NCI-H1417 (cell line): ENCODE measurements at regions not wholly inside any gene's neighbourhood (a gene's known extent, or its start where the extent isn't known, plus 50 kb on each side); places are given as distances from the start of the nearest gene placed in this dataset.
"Not testable (repeated sequence)": the region's sequence is repeated elsewhere in the genome, so short reads cannot be mapped to it uniquely, and the experiment has no call there.

Source experiments
- DNase-seq, 3 experiments: peaks; one replicate each; lab custom pipeline; 2025; lab: John Stamatoyannopoulos, UW

- no peak for DNase-seq
Observed at GRCh38 chr2:17460371-17461086, 57.7 kb downstream of the RAD51AP2 start.

DNA sequence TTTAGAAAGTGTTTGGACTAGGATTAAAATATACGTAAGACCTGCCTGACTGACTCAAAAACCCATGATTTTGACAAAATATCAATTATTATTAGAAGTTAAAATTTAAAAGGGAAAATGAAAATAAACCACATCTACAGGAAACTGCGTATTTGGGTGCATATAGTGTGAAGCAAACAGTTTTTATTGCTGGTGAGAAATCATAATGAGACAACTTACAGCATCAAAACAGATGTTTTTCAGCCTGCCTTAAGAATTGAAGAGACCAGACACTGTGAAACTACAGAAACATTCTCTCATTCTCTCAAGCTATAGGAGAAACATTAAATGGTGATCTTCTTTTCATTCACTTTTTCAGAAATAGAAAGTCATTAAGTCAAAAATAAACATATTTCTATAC lies 62.9 kb downstream of the RAD51AP2 start:
- no peak for DNase-seq

GRCh38 chr2:17446191-17446590 lies 72.0 kb downstream of the RAD51AP2 start:
- not testable (repeated sequence) for DNase-seq

DNA sequence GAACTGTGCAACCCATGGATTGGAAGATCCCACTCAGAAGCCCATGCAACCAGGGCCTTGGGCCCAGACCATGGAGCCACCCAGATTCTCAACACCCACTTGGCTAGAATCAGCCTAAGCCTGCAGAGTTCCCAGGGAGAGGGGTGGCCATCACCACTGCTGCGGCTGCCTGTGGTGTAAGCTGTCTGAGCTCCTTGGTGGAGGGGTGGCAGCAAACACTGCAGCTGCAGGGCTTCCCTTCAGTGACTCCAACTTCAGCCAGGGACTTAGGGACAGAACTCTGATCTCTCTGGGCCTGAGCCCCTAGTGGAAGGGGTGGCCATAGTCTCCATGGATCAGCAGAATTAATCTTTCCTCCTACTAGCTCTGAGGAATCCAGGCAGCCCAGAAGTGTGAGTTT lies 72.5 kb downstream of the RAD51AP2 start:
- DNase-seq = no peak

DNA sequence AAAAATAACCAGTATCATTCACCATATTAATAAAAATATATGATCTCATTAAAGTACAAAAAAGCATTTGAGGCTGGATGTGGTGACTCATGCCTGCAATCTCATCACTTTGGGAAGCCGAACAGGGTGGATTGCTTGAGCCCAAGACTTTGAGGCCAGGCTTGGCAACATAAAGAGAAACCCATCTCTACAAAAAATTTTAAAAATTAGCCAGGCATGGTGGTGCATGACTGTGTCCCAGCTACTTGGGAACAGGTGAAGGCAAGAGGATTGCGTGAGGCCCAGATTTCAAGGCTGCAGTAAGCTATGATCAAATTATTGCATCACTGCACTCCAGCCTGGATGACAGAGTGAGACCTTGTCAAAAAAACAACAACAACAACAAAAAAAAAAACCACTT lies 75.9 kb downstream of the RAD51AP2 start:
- DNase-seq = no peak

GRCh38 chr2:17441790-17442189 lies 76.5 kb downstream of the RAD51AP2 start:
- no peak for DNase-seq

- DNase-seq = no peak
Observed at GRCh38 chr2:17441055-17441771, 77.0 kb downstream of the RAD51AP2 start.

DNA sequence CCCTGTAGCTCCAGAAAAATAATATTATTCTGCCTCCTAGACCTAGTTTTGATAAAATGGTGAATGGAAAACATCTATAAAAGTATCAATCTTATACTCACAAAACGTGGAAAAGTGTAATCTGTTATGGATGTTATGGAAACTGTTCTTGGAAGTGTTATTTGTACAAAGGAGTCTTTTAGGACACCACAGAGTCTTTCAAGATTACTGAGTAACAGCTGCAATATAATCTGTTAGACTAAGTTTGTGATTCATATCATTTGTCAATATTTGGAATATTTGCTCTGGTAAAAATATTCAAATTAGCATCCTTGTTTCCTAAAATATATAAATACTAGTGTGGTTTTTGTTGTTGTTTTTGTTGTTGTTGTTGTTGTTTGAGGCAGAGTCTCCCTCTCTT lies 87.9 kb downstream of the RAD51AP2 start:
- no peak for DNase-seq

- no peak for DNase-seq
Observed at GRCh38 chr2:17429130-17429529, 89.1 kb downstream of the RAD51AP2 start.

- DNase-seq = no peak
Observed at GRCh38 chr2:17427401-17427800, 90.8 kb downstream of the RAD51AP2 start.

GRCh38 chr2:17426743-17427142 lies 91.5 kb downstream of the RAD51AP2 start:
- DNase-seq = no peak

DNA sequence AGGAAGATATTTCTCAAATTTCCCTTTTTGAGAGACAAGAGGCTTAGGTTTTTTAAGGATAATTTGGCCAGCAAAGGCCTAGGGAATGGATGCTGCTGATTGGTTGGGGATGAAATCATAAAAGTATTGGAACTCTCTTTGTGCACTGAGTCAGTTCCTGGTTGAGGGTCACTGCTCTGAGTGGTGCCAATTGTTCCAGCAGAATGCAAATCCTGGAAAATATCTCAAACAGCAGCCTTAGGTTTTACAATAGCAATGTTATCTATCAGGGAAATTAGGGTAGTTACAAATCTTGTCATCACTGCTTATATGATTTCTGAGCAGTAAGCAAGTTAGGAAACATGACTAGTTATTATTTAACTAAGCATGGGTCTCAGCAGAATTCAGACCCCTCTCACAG lies 96.2 kb downstream of the RAD51AP2 start:
- no peak for DNase-seq

DNA sequence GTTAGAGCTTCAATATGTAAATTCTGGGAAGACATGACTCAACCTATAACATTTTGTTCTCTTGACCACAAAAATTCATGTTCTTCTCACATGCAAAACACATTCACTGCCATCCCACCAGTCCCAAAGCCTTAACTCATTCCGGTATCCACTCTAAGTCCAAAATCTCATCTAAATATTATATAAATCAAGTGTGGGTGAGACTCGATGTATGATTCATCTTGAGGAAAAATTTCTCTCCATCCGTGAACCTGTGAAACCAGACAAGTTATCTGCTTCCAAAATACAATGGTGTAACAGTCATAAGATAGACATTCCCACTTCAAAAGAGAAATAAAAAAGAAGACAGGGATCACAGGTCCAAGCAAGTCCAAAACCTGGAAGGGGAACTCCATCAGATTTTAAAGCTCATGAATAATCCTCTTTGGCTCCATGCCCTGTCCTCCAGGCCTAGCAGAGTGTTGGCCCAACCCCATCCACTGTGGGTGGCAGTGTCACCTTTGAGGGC lies 101.3 kb downstream of the RAD51AP2 start:
- DNase-seq = no peak

DNA sequence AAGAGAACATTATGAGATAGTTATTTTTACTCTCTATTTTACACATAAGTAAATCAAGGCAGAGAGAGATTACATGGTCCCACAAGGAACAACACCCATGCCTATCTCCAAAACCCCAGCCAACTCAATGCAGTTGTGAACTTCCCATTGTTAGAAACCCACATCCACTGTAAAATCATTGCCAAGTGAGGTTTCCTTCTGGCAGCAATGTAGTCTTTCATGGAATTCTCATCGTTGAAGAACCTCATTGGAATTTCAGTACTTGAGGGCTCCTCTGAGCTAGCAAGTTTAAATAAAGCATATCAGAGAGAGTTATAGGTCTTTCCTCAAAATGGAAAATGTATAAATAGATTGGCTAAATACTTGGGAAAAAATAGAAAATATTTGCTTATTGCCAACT lies 105.2 kb downstream of the RAD51AP2 start:
- no peak for DNase-seq

DNA sequence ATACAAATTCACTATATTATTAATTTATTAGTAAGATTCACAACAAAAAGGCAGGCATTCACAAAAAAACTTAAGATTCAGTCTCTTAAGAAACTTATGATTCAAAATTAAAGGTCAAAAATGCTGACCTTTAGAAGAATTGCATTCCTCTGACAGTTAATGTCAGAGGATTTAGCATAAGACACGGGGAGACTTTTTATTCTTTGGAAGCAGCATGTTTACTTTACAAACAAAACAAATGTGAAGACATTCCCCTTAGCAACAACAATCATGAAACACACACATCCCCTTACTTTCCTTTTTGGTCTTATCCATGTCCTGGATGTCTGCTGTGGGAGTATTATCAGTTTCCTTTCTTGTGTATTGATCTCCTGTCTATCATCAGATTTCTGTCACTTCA lies 117.1 kb downstream of the RAD51AP2 start:
- DNase-seq = no peak

- DNase-seq = no peak
Observed at GRCh38 chr2:17398770-17399169, 119.5 kb downstream of the RAD51AP2 start.

GRCh38 chr2:17388798-17389197 lies 129.4 kb downstream of the RAD51AP2 start:
- DNase-seq = no peak

DNA sequence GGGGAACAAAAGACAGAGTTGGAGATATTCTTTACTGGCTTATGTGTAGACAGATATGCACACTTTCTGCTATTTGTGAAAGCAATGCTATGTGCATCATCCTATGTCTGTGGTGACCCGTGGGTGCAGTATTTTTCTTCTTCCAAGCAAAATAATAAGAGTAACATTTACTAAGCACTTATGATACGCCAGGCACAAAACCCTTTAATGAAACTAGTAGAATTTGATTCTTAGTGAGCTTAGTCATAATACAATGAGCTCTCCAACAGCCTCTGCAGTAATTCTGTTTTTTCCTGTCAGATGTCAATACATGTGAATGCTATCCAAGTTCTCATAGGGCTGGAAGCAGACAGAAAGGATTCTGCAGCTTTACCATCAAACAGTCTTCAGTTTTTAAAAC lies 130.6 kb downstream of the RAD51AP2 start:
- no peak for DNase-seq

DNA sequence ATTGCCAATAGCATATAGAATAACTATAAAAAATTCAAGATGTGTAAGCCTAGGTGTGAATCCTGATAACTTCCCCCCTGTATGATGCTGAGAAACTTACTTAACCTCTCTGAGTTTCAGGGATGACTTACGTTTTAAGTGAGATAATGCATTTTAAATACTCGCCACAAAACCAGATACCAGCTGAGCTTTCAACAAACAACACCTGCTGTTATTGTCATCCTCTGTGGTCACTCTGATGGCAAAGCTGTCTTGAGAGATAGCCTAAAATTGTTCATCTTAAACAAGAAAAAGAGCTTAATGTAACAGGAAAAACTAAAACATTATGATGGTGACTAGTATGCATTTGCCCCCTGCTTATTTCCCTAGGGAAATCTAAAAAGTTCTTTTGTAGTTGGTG lies 131.5 kb downstream of the RAD51AP2 start:
- no peak for DNase-seq

- no peak for DNase-seq
Observed at GRCh38 chr2:17380003-17380402, 138.2 kb downstream of the RAD51AP2 start.

DNA sequence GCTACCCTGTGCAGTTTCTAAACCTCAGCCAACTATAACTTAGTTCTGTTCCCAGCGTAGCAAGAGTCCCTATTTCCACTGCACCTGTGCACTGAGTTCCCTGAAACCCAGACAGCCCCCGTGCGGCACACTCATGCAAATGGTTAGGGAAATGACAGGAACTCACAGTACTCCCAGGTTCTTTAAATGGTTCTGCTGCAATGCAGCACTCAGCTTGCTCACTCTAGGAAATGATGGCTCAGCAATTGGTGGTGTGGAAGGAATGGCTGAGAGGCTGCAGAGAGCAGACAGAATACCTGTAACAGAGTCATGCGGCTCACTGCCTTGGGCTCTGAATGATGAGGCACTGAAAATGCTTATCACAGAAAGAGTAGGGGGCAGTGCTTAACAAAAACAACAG lies 143.0 kb downstream of the RAD51AP2 start:
- DNase-seq = peak in 1 of 3 experiments; percentile 18

DNA sequence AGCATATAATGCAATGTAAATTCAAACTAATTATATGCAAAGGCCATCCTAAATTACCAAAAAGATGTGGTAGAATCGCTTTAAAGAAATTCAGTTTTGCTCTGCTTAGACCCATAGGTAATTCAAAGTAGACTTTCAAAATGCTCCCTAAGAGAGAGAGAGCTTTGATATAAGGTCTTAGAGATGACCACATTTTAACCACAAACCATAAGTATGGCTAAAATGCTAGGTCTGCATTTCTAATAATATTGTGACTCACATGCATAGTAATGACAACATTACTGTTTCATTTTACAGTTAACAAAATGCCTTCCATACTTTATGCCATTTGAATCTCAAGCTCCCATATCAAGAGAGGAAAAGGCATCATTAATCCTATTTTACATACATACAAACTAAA lies 144.5 kb downstream of the RAD51AP2 start:
- DNase-seq = no peak

DNA sequence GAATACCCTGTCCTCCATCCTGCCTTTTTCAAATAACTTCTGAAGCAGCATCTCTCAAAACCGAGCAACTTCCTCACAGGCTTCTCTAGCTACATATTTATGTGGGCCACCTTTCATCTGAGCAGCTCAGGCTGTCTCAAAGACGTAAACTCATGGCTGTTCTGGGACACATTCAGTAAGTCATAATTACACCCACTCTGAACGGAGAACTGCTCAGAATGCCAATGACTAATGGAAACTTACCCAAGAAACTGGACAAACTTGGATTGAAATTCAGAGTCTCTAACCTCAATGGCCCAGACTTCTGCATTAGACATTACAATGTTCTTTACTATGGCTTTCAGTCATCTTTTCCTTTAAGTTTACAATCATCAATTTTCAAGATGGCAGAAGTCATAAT lies 145.2 kb downstream of the RAD51AP2 start:
- DNase-seq = no peak

- no peak for DNase-seq
Observed at GRCh38 chr2:17363846-17364245, 154.4 kb downstream of the RAD51AP2 start.
